ENCODE measurements at regions not wholly inside any gene's neighbourhood (a gene's known extent, or its start where the extent isn't known, plus 50 kb on each side); places are given as distances from the start of the nearest gene placed in this dataset.

DNA sequence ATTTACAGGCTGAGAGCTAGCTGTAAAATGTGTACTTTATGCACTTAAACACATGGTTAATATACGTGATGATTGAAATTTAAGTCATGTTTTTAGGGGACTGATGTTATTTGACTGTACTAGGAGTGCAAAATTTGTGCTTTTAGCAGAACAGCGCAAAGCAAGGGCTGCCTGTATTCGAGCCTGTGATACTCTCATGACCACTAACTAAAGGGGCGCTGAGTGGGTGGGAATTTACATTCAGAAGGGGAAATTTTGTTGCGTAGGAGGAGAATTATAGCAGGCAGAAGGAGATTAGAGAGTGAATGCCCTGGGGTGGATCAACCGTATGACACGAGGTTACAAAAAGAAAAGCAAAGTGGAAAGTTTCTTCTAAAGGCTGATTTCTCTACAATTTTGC is 271.8 kb upstream of the HTR2A start:
- no peak for DNase-seq (ENCODE audit: low spot score)

DNA sequence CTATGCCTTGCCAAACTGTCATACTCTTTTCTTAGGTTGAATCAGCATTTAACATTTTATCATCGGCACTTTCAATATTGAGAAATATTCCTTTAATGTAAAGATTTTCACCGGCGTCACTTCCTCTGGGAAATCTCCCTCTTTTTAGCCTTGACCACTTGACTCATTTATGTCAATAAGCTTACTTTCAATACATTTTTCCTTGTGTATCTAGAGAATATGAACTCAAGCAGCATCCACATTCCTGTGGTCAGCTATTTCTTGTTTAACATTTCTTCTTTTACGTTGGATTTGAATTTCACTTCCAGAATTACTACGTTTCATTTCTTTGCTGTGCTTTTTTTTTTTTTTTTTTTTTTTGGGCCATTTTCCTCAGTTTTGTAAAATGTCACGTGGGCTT is 271.2 kb upstream of the HTR2A start:
- peak; percentile 22 for DNase-seq (ENCODE audit: low spot score)

DNA sequence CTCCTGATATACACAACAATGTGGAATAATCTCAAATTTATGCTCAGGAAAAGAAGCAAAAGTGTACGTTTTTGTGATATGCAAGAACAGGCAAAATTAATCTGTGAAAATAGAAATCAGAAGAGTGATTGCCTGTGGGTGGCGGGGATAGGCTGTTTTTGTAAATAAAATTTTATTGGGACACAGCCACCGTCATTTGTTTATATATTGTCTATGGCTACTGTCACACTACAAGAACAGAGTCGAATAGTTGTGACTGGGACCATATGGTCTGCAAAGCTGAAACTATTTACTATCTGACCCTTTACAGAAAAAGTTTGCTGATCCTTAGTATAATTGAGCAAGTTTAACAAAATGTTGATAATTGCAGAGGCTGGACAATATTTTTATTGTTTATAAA is 269.5 kb upstream of the HTR2A start:
- DNase-seq (ENCODE audit: low spot score) = no peak

DNA sequence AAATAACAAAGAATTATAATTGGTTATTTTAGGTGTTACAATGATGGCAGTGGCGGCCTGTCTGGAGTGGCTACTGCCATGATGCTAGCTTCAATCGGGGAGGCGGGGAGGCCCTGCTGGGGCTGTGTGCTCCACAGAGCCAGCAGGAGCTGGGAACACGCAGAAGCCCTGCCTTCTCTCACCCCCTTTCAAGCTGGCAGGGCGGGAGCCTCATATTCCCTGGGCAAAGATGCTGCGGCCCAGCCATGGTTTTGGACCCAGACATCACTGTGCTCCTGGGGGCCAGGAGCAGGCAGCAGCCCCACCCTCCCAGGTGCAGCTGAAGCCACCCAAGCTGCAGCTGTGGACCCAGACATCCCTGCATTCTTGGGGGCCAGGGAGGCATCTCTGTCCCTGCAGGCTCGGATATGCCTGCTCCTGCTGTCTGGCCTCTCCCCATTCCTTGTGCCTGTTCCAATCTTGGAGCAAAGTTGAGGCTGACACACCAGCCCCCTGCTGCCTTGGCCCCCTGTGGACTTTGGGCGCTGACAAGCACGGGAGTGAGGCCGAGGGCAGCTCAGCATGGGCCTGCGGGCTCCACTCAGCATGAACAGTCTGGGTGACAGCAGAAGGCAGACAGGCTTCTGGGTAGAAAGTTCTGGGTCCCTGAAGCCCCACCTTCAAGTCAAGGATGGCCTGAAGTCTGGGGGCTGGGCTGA is 263.1 kb upstream of the HTR2A start:
- DNase-seq (ENCODE audit: low spot score) = no peak

DNA sequence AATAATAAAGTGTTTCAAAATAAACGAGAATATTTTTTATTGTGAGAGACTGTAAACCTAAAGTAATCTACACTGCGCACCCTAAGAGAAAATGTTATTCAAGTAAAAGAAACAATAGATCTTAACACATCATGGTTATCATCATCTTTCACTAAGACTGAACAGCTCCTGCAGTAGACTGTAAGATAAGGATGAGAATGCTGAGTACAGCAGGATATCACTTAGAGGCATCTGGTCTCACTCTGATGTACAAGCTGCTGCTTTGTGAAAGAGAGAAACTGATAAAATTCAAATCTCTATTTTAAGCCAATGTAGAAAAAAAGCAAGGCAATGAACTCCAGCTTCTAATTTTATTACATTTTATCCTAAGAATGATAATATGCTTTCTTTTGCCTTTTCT is 261.7 kb upstream of the HTR2A start:
- no peak for DNase-seq (ENCODE audit: low spot score)

DNA sequence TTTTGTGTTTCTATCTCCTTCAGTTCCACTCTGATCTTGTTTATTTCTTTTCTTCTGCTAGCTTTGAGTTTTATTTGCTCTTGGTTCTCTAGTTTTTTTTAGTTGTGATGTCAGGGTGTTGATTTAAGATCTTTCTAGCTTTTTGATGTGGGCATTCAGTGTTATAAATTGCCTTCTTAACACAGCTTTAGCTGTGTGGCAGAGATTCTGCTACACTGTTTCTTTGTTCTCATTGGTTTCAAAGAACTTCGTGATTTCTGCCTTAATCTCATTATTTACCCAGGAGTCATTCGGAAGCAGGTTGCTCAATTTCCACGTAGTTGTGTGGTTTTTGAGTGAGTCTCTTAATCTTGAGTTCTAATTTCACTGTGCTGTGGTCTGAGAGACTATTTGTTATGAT is 251.7 kb upstream of the HTR2A start:
- DNase-seq (ENCODE audit: low spot score) = no peak

DNA sequence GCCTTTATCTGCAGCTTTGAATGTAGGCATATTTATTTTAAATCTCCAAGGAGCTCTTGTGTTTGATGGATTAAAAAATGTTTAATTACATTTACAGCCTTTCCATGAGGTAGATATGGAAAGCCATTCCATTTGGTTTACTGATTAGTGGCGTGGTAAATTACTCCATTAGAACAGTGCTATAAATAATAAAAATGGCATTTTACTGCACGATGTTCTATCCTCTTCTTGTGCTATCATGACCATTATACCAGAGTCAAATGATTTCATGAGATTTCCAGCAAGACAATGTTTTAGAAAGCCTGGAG is 250.9 kb upstream of the HTR2A start:
- DNase-seq (ENCODE audit: low spot score) = no peak

DNA sequence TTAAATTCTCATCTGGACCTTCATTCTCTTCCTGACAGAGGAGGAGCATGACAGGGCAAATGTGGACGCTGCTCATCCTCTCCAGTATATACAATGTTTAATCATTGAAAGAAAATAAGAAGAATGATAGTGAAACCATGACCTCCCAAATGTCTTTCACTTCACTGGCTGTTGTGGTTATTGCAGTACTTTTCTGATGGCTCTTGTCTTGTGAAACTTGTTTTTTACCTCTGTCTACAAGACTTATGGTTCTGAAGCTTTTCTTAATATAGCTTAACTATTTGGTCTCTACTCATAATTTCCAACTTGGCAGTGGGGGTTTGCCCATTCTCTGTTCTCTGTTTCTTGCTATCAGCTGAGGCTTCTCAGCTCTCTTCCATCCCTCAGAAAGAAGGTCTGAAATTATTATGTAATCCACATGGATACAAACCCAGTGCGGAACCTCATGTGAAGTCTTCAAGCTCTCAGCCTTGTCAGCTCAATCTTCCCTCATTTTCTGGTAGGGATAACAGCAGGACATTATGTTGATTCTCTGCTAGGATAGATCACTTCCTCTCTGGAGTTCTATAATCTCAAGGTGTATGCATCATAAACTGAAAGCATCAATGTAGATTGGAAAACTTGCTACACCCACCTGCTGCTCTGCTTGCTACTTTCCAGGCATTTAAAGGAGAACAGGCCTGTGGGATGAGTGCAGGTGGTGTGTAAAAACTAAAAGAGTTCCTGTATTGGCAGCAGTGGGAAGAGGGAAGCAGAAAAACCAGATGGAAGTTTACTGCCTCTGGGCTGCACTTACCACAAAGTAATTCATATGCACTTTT is 250.3 kb upstream of the HTR2A start:
- DNase-seq (ENCODE audit: low spot score) = no peak

DNA sequence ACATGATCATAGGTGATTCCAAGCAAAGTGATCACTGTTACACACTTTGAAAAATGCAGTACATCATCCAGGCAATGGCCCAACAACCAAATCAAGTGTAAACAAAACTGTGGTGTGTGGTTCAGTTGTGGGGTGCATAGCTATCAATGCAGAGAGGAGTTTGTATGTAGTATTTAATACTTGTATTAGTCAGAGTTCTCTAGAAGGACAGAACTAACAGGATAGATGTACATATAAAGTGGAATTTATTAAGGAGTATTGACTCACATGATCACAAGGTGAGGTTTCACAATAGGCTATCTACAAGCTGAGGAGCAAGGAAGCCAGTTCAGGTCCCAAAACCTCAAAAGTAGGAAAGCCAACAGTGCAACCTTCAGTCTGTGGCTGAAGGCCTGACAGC is 249.3 kb upstream of the HTR2A start:
- no peak for DNase-seq (ENCODE audit: low spot score)

DNA sequence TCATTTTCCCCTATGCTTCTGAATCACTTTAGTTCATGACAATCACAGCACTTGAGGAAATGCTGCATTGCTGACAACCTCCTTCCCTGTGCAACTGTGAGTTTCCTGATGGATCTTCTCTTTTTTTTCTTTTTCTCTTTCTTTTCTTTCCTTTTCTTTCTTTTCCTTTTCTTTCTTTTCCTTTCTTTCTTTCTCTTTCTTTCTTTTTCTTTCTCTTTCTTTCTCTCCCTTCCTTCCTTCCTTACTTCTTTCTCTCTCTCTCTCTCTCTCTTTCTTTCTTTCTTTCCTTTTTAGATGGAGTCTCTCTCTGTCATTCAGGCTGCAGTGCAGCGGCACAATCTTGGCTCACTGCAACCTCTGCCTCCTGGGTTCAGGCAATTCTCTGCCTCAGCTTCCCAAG is 247.9 kb upstream of the HTR2A start:
- DNase-seq (ENCODE audit: low spot score) = no peak

DNA sequence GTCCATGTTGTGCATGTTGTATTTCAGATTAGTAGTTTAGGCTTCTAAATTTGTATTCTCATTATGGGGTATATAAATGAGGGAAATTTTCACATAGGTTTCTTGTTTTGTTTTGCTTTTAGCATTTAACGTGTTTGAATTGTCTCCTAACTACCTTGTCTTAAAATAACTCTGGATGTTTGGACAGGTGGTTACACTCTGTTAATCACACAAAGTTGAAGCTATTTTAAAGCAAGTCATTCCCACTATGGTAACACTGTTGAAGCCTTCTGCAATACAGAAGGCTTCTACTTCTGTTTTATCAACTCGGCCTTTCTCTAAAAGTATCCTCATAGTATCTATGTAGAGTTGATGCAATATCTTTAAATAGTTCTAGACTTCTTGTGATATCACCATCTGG is 245.3 kb upstream of the HTR2A start:
- DNase-seq (ENCODE audit: low spot score) = no peak

DNA sequence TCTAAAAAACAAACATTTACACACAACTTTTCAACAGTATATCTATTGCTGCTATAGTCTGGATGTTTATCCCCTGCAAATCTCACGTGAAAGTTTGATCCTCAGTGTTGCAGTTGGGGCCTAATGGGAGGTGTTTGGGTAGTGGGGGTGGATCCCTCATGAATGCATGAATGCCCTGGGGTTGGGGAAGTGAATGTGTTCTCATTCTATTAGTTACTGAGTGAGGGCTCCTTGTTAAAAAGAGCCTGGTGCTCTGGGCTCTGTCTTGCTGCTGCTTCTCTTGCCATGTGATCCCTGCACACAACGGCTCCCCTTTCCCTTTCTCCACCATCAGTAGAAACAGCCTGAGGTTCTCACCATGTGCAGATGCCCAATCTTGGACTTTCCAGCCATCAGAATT is 242.7 kb upstream of the HTR2A start:
- no peak for DNase-seq (ENCODE audit: low spot score)

DNA sequence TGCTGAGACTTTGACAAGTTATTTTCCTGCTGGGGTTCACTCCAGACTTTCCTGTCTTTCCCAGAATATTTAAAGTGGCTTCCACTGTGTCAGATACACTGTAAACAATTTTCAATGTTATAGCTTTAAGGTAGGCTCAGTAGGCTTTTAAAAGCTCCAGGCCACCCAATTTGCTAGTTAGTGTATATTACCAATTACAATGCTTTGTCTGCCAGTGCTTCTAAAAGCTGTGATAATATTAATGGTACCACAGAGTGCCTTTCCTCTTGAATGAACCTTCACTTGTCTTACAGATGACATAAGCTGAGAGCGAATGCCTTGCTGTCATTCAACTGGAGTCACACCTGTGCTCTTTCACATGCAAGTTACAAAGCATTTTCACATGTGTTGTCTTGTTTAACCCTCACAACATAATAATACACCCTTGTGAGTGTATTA is 239.7 kb upstream of the HTR2A start:
- no peak for DNase-seq (ENCODE audit: low spot score)

DNA sequence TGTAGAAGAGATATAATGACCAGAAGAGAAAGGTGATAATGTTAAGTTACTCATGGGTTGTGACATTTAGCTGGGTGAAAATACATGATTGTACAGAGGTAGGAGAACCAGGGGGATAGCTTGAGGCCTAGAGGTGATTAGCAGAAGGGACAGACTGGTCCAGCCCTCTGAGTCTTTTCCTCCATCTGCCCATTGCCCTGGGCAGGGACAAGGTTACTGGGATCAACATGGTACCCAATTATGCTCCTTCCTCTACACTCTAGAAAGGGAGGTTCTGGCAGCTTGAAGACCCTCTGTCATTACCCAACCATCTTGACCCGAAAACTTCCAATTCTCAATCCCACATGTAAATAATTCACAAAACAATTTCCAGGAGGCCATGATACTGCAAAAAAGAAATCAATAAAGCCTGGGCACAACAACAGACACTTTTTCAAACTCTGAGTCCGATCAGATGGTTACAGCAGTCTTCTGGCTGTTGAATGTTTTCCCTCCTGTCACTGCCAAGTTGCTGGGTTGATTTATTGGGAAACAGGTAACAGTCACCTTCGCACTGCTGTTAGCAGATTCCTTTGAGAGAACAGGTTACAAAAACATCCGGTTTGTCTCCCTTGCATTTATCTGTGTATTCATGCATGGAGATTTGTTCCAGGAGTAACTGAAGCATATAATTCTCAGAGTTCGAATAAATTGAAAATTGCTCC is 239.1 kb upstream of the HTR2A start:
- DNase-seq (ENCODE audit: low spot score) = no peak

DNA sequence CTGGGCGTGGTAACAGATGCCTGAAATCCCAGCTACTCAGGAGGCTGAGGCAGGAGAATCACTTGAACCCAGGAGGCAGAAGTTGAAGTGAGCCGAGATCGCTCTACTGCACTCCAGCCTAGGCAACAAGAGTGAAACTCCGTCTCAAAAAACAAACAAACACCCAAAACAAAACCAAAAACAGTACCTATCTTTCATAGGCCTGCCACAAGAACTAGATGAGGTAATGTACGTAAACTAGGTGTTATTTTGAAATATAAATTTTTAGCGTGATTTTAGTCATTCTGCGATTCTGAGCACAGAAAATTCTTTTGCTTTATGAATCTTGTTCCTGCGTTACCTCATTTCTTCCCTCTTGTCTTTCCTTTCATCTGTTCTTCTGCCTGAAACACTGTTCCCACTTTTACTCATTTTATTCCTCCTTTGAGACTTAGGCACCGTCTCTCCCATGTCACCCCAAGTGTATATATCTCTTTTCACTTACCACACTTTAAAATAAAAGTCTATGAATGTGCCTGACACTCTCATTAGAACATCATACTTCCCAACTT is 238.2 kb upstream of the HTR2A start:
- no peak for DNase-seq (ENCODE audit: low spot score)

DNA sequence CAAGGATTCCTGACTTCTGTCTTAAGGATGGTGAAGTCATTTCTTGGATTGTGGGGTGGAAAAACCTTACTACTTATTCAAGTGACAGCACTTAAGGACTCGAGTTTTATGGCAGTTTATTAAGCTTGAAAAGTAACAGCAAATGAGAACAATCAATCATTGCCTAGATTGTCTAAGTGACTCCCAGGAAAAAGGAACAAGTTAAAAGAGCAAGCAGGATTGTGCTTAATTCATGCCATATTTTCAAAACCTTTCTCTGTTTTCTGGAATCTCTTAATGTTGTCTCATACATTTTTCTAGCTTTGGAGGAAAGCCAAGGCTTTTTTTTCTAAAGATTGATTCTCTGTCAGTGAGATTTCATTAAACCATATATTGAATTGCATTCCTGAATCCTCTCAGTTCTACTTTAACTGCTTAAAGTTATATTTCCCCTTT is 236.2 kb upstream of the HTR2A start:
- no peak for DNase-seq (ENCODE audit: low spot score)

DNA sequence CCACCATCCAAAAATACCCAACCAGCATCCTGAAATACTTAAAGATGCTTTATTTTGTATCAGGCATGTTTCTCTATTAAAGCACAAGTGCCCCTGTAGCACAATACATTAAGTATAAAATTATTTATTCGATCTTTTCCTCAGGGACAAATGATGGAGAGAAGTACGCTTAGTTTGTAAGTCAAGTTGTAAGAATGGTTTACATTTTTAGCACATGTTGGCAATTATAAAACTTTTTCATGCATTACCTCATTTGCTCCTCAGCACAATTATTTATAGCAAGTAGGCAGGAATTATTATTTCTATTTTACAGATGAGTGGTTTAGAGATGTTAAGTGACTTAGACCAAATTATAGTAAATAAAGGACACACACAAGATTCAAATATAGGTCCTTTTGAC is 232.6 kb upstream of the HTR2A start:
- no peak for DNase-seq (ENCODE audit: low spot score)

DNA sequence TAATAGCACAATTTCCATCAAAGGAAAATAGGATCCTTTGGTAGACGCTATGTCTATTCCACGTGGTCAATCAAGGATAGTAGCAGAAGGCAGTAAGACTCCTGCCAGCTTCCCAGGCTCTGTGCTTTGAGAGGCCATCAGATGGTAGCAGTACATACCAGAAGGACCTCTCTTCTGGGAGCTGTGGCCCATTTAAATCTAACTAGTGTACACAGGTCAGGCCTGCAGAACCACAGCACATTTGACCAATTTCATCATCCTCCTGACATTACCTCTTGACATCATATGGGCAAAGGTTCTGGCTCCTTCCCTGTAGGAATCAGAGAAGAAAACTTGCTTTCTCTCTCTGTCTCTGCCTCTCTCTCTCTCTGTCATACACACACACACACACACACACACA is 229.6 kb upstream of the HTR2A start:
- DNase-seq (ENCODE audit: low spot score) = no peak

DNA sequence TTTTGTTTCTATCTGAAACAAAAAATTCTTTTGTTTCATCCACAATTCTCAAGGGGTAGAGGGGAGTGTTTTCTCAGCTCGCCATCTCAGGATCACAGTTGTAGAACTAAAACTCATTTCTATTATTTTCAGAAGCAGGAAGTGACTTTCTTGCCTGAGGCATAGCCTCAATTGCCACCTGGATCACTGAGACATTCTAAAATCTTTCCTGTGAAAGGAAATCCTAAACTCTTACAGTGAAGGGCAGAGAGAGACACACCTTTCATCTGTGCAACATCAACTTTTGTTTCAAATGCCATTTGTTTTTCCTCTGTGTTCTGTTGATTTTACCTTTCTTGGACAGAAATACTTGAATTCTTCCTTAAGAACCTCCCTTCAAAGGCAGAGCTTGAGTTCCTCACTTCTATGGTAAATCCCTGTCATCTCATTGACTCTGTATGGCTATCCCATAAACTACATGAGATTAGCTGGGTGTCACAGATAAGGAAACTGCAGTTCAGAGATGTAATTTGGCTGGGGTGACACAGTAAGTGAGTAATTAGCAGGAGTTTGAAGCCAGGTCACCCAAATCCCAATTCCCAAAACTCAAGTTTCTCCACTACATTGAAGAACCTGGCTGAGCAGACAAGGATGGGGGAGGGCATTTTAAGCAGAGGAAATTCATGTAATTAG is 224.4 kb upstream of the HTR2A start:
- DNase-seq (ENCODE audit: low spot score) = no peak

DNA sequence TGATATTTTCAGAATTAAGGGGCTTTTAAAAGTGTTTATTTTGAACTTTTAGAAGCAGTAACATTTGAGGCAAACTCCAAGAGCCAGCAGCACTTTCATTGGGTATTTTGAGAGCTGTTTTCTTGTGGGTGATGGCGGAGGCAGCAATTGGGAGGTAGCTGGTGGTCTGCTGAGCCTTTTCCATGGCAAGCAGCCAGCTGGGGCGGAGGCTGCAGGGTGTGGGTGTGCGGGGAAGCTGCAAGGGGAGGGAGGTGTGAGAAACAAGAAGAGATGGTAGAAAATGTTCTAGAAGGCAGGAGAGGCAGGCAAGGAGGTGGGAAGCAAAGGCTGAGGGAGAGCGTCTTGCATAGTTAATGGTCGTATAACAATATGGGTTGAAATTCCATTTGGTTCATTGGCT is 223.4 kb upstream of the HTR2A start:
- DNase-seq (ENCODE audit: low spot score) = no peak

DNA sequence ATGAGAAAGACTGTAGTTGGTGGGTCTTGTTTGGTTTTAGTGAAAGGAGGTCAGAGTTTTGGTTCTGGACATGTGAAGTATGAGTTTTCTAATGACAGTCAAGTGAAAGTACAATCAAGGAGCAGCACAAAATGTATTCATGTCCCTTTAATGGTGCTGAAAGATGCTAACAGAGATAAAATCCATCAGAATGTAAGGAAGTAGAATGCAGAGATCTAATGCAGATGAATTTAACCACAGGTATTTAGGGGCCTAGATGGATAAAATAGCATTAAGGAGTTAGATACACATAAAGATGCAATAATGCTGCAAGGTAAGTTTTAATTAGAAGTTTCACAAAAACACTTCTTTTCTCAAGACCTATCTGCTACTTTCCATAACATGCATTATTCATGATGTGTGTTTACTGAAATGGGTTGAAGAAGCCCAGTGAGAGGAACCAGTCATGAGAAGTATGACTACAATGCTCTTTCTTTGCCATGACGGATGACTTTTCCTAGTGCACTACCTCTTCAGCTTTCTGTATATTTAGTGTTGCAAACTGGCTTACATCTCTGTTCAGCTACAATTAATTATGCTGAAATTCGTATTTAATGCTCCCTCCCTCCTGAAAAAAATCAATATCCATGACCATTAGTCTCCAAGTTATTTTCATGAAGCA is 222.9 kb upstream of the HTR2A start:
- no peak for DNase-seq (ENCODE audit: low spot score)

DNA sequence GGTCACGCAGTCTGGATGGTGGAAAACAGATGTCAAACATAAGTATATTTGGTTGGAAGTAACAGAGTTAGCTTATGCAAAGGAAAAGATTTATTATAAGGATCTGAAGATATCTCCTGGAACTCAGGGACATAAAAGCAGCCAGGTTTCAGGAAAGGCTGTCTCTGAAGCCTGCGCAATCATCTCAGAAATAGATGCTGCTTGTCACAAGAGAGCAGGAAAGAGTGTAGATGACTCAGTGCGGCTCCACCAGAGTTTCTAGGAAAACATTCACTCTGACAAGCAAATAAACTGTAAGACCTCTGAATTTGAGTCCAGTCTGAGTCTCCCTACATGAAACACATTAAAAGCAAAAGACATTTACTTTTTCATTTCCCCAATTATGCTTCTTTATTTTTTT is 220.4 kb upstream of the HTR2A start:
- DNase-seq (ENCODE audit: low spot score) = peak; percentile 21

Data from hepatic stellate cell (primary cell).